Gastrocnemius medialis (tissue), 4 donors: ENCODE measurements at regions not wholly inside any gene's neighbourhood (a gene's known extent, or its start where the extent isn't known, plus 50 kb on each side); places are given as distances from the start of the nearest gene placed in this dataset.

ENCODE experiments used
- ATAC-seq, 2 donors: fragments of 150-250 bp; one replicate each; pipeline ENCODE4 v1.9.1; 2016
- DNase-seq, 2 donors: peaks; one replicate each; pipeline ENCODE4 v3.0.0-alpha.2; 2019
- H3K27ac ChIP-seq, 4 donors: fragments of 200-600 bp; sonication (generic); 1 replicate in 1 of 4; 2 replicates in 3 of 4; pipeline ENCODE4 v1.5.1; 2016 to 2018; ENCODE audit warnings: mild to moderate bottlenecking in 2 of 4, moderate library complexity in 1 of 4
- H3K27me3 ChIP-seq, 3 donors: fragments of 200-600 bp; sonication (generic) in 2 of 3; 1 replicate in 1 of 3; 2 replicates in 2 of 3; pipeline versions ENCODE4 v1.5.1 to v1.6.0; 2016 to 2019; ENCODE audit warnings: mild to moderate bottlenecking in 1 of 3, moderate library complexity in 1 of 3
- H3K36me3 ChIP-seq, 2 donors: fragments of 200-600 bp; sonication (generic) in 1 of 2; one replicate each; pipeline ENCODE4 v1.5.1; 2017 to 2018
- H3K4me1 ChIP-seq, 2 donors: fragments of 200-600 bp; sonication (generic) in 1 of 2; one replicate each; pipeline ENCODE4 v1.5.1; 2016 to 2017; ENCODE audit warnings: mild to moderate bottlenecking in 2 of 2
- H3K4me3 ChIP-seq, 4 donors: fragments of 200-600 bp; sonication (generic) in 3 of 4; 1 replicate in 1 of 4; 2 replicates in 3 of 4; pipeline ENCODE4 v1.5.1; 2016 to 2019; ENCODE audit warnings: mild to moderate bottlenecking in 2 of 4
- H3K9me3 ChIP-seq, 3 donors: fragments of 200-600 bp; sonication (generic) in 2 of 3; 1 replicate in 1 of 3; 2 replicates in 2 of 3; pipeline ENCODE4 v1.5.1; 2016 to 2019
- CTCF ChIP-seq, 5 experiments: fragments of 450-650 bp in 3 of 5; fragments of 200-600 bp in 2 of 5; sonication (generic) in 2 of 5; IDR thresholded peaks in 4 of 5; conservative IDR thresholded peaks in 1 of 5; 1 replicate in 4 of 5; 2 replicates in 1 of 5; pipeline ENCODE4 v1.5.1; 2016 to 2019; ENCODE audit warnings: antibody characterized with exemption in 5 of 5, mild to moderate bottlenecking in 3 of 5, moderate library complexity in 3 of 5
- POLR2A ChIP-seq, 2 donors: fragments of 450-650 bp; IDR thresholded peaks; one replicate each; pipeline ENCODE4 v1.6.1; 2017; ENCODE audit warnings: antibody characterized with exemption in 2 of 2, mild to moderate bottlenecking in 2 of 2, moderate library complexity in 2 of 2
- in situ Hi-C, 4 donors: fragments of 200-750 bp; cut with MboI; loops; one replicate each; pipeline versions ENCODE4 v1.15.0 to v1.8.0; 2017; ENCODE audit warnings: low sequenced_read_pairs in 4 of 4
- intact Hi-C: fragments of 100-400 bp; cut with DNase I; formaldehyde crosslinking; loops from one replicate; pipeline ENCODE4 v1.15.1; 2023; ENCODE audit warnings: low total_unique reads

GRCh38 chr4:115396034-115396433 lies 282.6 kb upstream of the NDST4 start:
- Histone ChIP-seq H3K9me3 (no peaks in the 10 kb centered on the region), H3K36me3 (no peaks in the 10 kb centered on the region), H3K4me1 (no peaks in the 10 kb centered on the region), H3K27me3 (no peaks in the 10 kb centered on the region), H3K4me3 (no peak overlapping the region), H3K27ac (no peak overlapping the region)
- no peak for DNase-seq
- intact Hi-C loops (no loop called here), in situ Hi-C loops (no loop called here)
- no peak for ATAC-seq
- TF ChIP-seq POLR2A (IDR thresholded peaks at IDR 0.05), result no peak
- TF ChIP-seq CTCF (IDR thresholded peaks at IDR 0.05 in 4 of 5, conservative IDR thresholded peaks at IDR 0.05 in 1 of 5), result no peak

GRCh38 chr4:115376866-115377265 lies 263.4 kb upstream of the NDST4 start:
- Histone ChIP-seq H3K27ac (no peak overlapping the region), H3K4me3 (no peak overlapping the region), H3K27me3 (no peaks in the 10 kb centered on the region), H3K4me1 (no peaks in the 10 kb centered on the region), H3K9me3 (no peaks in the 10 kb centered on the region), H3K36me3 (no peaks in the 10 kb centered on the region)
- intact Hi-C loops (no loop called here), in situ Hi-C loops (no loop called here)
- no peak for TF ChIP-seq POLR2A (IDR thresholded peaks at IDR 0.05)
- no peak for TF ChIP-seq CTCF (IDR thresholded peaks at IDR 0.05 in 4 of 5, conservative IDR thresholded peaks at IDR 0.05 in 1 of 5)
- ATAC-seq, result no peak
- DNase-seq, result no peak

GRCh38 chr4:115374621-115375020 lies 261.2 kb upstream of the NDST4 start:
- H3K36me3 ChIP-seq, result no peaks in the 10 kb centered on the region
- no peak for TF ChIP-seq POLR2A (IDR thresholded peaks at IDR 0.05)
- TF ChIP-seq CTCF (IDR thresholded peaks at IDR 0.05 in 4 of 5, conservative IDR thresholded peaks at IDR 0.05 in 1 of 5), result no peak
- in situ Hi-C loops, result no loop called here

GRCh38 chr4:115370490-115370889 lies 257.1 kb upstream of the NDST4 start:
- Histone ChIP-seq H3K4me3 (no peak overlapping the region), H3K4me1 (no peaks in the 10 kb centered on the region), H3K27ac (no peak overlapping the region), H3K27me3 (no peaks in the 10 kb centered on the region), H3K9me3 (no peaks in the 10 kb centered on the region), H3K36me3 (no peaks in the 10 kb centered on the region)
- in situ Hi-C loops, result no loop called here
- DNase-seq, result no peak
- intact Hi-C loops, result no loop called here
- TF ChIP-seq POLR2A (IDR thresholded peaks at IDR 0.05) (no peak), CTCF (IDR thresholded peaks at IDR 0.05 in 4 of 5, conservative IDR thresholded peaks at IDR 0.05 in 1 of 5) (no peak)
- ATAC-seq, result no peak

More at GRCh38 chr4:115374621-115375020, 261.2 kb upstream of the NDST4 start:
- Histone ChIP-seq H3K27me3 (no peaks in the 10 kb centered on the region), H3K9me3 (no peaks in the 10 kb centered on the region), H3K27ac (no peak overlapping the region), H3K4me1 (no peaks in the 10 kb centered on the region), H3K4me3 (no peak overlapping the region)
- ATAC-seq (no peak), DNase-seq (no peak)
- intact Hi-C loops, result no loop called here

GRCh38 chr4:115370012-115370411 lies 256.6 kb upstream of the NDST4 start:
- ATAC-seq (no peak), DNase-seq (no peak)
- Histone ChIP-seq H3K36me3 (no peaks in the 10 kb centered on the region), H3K27ac (no peak overlapping the region), H3K27me3 (no peaks in the 10 kb centered on the region), H3K4me1 (no peaks in the 10 kb centered on the region), H3K4me3 (no peak overlapping the region), H3K9me3 (no peaks in the 10 kb centered on the region)
- in situ Hi-C loops (no loop called here), intact Hi-C loops (no loop called here)
- TF ChIP-seq POLR2A (IDR thresholded peaks at IDR 0.05) (no peak), CTCF (IDR thresholded peaks at IDR 0.05 in 4 of 5, conservative IDR thresholded peaks at IDR 0.05 in 1 of 5) (no peak)
